ENCODE measurements at regions not wholly inside any gene's neighbourhood (a gene's known extent, or its start where the extent isn't known, plus 50 kb on each side); places are given as distances from the start of the nearest gene placed in this dataset.

DNA sequence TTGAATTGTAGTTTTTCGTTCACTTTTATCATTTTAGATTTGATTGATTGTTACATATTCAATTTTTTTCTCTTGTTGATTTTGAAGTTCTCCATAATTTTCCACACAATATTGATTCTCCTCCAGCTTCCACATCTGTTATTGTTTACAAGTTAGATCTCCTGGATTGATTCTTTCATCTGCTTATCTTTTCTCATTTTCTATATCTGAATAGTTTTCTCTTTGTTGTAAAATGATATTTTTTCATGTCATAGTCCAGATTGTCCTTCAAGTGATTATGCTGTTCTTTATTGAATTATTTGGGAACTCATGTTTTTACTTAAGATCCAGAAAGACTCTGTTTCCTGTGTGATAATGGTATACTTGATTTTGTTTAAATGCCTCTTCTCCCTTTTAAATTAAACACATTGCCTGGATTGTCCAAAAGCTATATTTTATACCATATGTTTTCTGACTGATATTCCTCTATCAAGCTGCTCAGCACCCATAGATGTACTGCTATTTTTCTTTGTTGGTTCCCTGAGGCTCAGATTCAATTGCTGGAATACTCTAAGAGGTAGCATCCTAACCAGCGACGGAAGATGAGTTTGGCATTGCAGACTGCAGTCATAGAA lies 206.6 kb upstream of the PRR16 start:
- no peaks in the 10 kb centered on the region for H3K36me3 Mint-ChIP-seq (ENCODE audit: unreplicated experiment)
- no peaks in the 10 kb centered on the region for H3K9me3 Mint-ChIP-seq (ENCODE audit: unreplicated experiment)
- DNase-seq (ENCODE audit: extremely low spot score, unreplicated experiment) = no peak
- H3K4me3 Mint-ChIP-seq (ENCODE audit: unreplicated experiment) = no peak overlapping the region
- H3K27me3 Mint-ChIP-seq (ENCODE audit: unreplicated experiment) = peaks cover 54% of the 10 kb centered on the region
- TF ChIP-seq CTCF (IDR thresholded peaks at IDR 0.05) = no peak
- H3K4me1 Mint-ChIP-seq (ENCODE audit: unreplicated experiment) = no peaks in the 10 kb centered on the region
- H3K27ac Mint-ChIP-seq (ENCODE audit: unreplicated experiment) = no peak overlapping the region

DNA sequence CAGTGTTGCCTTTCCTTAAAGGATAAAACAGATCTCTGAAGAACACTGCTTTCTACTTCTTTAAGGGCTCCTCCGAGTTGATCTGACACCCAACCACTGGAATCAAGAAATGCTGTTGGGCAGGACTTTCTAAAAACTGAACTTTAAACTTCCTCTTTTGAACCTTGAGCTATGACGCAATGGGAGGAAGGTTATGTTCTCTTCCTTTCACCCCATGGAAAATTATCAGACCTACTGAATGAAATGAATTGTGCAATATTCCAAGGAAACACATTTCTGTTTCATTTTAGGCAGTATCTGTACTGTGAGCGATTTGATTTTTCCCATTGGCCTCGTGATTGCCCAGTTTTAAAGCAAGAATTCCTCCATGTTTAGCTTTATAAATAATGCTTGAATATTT lies 206.0 kb upstream of the PRR16 start:
- DNase-seq (ENCODE audit: extremely low spot score, unreplicated experiment) = no peak
- no peak for TF ChIP-seq CTCF (IDR thresholded peaks at IDR 0.05)

GRCh38 chr5:120260651-120261050 lies 203.4 kb upstream of the PRR16 start:
- TF ChIP-seq CTCF (IDR thresholded peaks at IDR 0.05) = no peak
- no peak overlapping the region for H3K27ac Mint-ChIP-seq (ENCODE audit: unreplicated experiment)
- peaks cover 62% of the 10 kb centered on the region for H3K27me3 Mint-ChIP-seq (ENCODE audit: unreplicated experiment)
- no peaks in the 10 kb centered on the region for H3K4me1 Mint-ChIP-seq (ENCODE audit: unreplicated experiment)
- no peaks in the 10 kb centered on the region for H3K36me3 Mint-ChIP-seq (ENCODE audit: unreplicated experiment)
- no peak for DNase-seq (ENCODE audit: extremely low spot score, unreplicated experiment)
- H3K4me3 Mint-ChIP-seq (ENCODE audit: unreplicated experiment) = no peak overlapping the region
- H3K9me3 Mint-ChIP-seq (ENCODE audit: unreplicated experiment) = no peaks in the 10 kb centered on the region

More for the DNA sequence above, 206.0 kb upstream of the PRR16 start:
- H3K4me3 Mint-ChIP-seq (ENCODE audit: unreplicated experiment) = no peak overlapping the region
- H3K36me3 Mint-ChIP-seq (ENCODE audit: unreplicated experiment) = no peaks in the 10 kb centered on the region
- peaks cover 53% of the 10 kb centered on the region for H3K27me3 Mint-ChIP-seq (ENCODE audit: unreplicated experiment)
- H3K4me1 Mint-ChIP-seq (ENCODE audit: unreplicated experiment) = no peaks in the 10 kb centered on the region
- H3K9me3 Mint-ChIP-seq (ENCODE audit: unreplicated experiment) = no peaks in the 10 kb centered on the region
- no peak overlapping the region for H3K27ac Mint-ChIP-seq (ENCODE audit: unreplicated experiment)

- no peak for TF ChIP-seq CTCF (IDR thresholded peaks at IDR 0.05)
- Mint-ChIP-seq H3K4me1 (ENCODE audit: unreplicated experiment) (no peaks in the 10 kb centered on the region), H3K36me3 (ENCODE audit: unreplicated experiment) (no peaks in the 10 kb centered on the region), H3K27ac (ENCODE audit: unreplicated experiment) (no peak overlapping the region), H3K27me3 (ENCODE audit: unreplicated experiment) (peaks cover 29% of the 10 kb centered on the region), H3K4me3 (ENCODE audit: unreplicated experiment) (no peak overlapping the region), H3K9me3 (ENCODE audit: unreplicated experiment) (peaks cover 12% of the 10 kb centered on the region)
- DNase-seq (ENCODE audit: extremely low spot score, unreplicated experiment) = no peak
Measured at GRCh38 chr5:120270498-120270897, 193.6 kb upstream of the PRR16 start.

GRCh38 chr5:120293796-120294195 lies 170.3 kb upstream of the PRR16 start:
- Mint-ChIP-seq H3K4me1 (ENCODE audit: unreplicated experiment) (peaks cover 2% of the 10 kb centered on the region), H3K9me3 (ENCODE audit: unreplicated experiment) (no peaks in the 10 kb centered on the region), H3K36me3 (ENCODE audit: unreplicated experiment) (no peaks in the 10 kb centered on the region), H3K4me3 (ENCODE audit: unreplicated experiment) (no peak overlapping the region), H3K27ac (ENCODE audit: unreplicated experiment) (no peak overlapping the region), H3K27me3 (ENCODE audit: unreplicated experiment) (peaks cover 14% of the 10 kb centered on the region)
- DNase-seq (ENCODE audit: extremely low spot score, unreplicated experiment) = no peak
- no peak for TF ChIP-seq CTCF (IDR thresholded peaks at IDR 0.05)

Data from osteocyte (in vitro differentiated cells).